ENCODE measurements at regions not wholly inside any gene's neighbourhood (a gene's known extent, or its start where the extent isn't known, plus 50 kb on each side); places are given as distances from the start of the nearest gene placed in this dataset.
"Not testable (repeated sequence)": the region's sequence is repeated elsewhere in the genome, so short reads cannot be mapped to it uniquely, and the experiment has no call there.

DNA sequence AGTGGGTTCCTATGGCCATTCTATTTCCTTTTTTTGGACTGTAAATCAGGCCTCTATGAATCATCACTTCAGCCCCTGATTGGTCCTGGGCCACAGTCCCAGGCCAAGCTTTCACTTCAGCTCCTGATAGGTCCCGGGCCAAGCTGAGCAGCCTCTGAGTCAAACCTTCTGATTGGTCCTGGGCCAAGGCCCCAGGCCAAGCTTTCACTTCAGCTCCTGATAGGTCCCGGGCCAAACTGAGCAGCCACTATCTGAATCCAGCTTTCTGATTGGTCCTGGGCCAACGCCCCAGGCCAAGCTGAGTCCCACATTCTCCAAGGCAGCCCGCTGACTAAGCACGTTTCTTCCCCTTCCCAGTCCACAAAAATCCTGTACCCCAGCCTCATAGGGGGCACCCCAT is 1972.9 kb upstream of the ACO1 start:
- intact Hi-C loops (cut with micrococcal nuclease), result no loop called here

DNA sequence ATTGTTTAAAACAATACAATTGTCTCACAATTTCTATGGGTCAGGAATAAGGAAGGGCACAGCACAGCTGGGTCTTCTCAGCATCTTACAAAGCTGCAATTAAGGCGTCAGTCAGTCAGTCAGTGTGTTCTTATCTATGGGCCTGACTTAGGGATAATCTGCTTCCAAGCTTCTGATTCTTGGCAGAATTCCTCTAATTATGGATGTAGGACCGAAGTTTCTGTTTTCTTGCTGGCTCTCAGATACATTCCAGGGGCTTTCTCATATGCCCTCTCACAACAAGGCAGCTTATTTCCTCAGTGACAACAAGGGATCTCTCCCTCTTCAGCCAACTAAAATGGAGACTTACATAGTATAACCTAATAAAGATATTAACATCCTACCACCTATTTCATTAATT is 1925.3 kb upstream of the ACO1 start:
- intact Hi-C loops (cut with micrococcal nuclease), result no loop called here

DNA sequence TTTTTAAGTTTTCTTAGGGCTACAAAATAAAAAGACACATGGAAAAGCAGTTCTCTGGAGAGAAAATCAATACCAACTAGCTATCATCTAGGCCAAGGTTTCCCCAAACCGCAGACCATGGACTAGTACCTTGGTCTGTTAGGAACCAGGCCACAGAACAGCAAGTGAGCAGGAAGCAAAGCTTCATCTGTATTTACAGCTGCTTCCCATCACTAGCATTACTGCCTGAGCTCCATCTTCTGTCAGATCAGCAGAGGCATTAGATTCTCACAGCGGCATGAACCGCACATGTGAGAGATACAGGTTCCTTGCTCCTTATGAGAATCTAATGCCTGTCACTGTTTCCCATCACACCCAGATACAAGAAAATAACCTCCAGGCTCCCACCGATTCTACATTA is 1907.6 kb upstream of the ACO1 start:
- intact Hi-C loops (cut with micrococcal nuclease), result no loop called here

DNA sequence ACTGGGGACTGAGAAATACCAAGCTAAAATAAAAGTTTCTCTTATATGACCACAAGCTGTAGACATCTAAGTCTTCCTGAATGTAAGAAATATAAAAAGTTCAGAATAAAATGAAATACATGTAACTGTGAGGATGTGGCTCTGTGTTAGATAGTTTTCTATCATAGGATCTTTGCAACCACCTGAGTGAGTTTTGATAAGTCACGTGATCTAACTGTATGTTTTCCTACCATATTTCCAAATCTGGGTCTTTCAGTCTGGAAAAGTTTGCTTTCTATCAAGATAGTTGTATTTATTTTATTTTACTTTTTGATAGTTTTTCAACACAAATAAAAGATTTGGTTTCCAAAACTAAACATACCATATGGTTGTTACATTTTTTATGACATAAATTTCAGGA is 1905.8 kb upstream of the ACO1 start:
- intact Hi-C loops (cut with micrococcal nuclease), result no loop called here

DNA sequence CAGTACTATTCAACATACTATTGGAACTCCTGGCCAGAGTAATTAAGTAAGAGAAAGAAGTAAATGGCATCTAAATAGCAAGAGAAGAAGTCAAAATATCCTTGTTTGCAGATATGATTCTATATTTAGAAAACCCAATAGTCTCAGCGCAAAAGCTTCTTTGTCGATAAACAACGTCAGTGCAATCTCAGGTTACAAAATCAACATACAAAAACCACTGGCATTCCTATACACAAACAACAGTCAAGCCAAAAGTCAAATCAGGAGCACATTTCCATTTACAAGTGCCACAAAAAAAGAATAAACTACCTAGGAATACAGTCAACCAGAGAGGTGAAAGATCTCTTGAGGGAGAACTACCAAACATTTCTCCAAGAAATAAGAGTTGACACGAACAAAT is 1901.9 kb upstream of the ACO1 start:
- intact Hi-C loops (cut with micrococcal nuclease), result no loop called here

DNA sequence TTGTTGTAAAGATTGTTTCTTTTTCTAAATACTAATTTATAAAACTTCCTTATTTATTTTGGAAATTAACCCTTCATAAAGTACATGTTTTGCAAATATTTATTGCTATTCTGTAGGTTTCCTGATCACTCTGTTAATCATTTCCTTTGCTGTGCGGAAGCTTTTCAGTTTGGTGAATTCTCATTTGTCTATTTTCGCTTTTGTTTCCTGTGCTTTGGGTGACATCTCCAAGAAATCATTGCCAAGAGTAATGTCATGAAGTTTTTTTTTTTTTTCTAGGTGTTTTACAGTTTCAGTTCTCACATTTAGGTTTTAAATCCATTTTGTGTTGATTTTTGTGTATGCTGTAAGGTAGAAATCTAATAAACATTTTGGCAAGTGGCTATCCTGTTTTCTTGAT is 1899.8 kb upstream of the ACO1 start:
- intact Hi-C loops (cut with micrococcal nuclease), result no loop called here

DNA sequence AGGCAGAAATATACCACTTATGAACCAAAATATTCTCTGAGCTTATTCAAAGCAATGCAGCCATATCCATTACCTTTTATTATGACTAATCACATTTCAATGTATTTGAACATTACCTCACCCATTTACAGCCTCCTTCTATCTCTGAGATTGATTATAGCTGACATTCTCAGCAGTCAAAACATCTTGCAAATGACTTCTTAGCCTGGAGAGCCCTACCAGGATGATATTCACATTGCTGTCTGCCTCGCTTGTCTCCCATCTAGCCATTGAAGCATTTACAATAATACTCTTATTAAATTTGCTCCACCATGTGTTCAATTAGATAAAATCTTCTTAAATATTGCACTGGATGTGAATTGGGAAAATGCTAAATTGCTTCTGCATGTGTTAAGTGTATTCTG is 1879.9 kb upstream of the ACO1 start:
- intact Hi-C loops (cut with micrococcal nuclease), result no loop called here

DNA sequence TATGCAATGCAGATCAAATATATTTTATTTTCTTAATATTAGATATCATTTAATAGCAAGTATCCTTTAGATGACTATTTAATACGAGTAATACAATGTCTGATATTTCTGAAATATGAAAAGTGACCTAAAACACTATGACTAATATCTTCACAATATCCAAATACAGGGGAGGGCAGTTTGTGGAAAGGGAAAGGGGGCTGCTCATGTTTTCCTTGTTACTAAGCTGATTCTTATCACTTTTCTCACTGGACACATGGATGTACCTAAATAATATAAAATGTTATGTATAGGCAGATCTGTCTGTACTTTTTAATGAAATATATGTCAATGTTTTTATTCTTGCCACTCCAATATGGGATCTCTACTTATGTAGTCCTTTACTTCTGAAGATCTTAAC is 1879.1 kb upstream of the ACO1 start:
- intact Hi-C loops (cut with micrococcal nuclease), result no loop called here

DNA sequence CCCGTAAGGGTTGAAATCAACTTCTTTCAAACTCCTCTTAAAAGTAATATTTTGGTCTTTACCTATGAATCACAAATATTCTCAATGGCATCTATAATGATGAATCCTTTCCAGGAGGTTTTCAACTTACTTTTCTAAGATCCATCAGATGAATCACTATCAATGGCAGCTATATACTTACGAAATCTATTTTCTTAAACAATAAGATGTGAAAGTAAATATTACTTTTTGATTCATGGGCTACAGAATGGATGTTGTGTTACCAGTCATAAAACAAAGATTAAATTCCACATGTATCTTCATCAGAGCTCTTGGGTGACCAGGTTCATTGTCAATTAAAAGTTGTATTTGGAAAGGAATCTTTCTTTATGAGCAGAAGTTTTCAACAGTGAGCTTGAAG is 1877.7 kb upstream of the ACO1 start:
- intact Hi-C loops (cut with micrococcal nuclease), result no loop called here

DNA sequence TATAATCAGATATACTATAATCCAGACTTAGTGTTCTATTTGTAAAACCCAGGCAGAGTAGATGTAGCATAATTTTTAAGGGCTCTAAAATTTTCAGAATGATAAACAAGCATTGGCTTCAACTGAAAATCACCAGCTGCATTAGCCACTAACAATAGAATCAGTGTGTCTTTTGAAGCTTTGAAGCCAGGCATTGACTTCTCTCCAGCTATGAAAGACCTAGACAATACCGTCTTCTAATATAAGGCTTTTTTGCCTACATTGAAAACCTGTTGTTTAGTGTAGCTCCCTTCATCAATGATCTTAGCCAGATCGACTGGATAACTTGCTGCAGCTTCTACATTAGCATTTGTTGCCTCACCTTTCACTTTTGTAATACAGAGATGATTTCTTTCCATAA is 1877.3 kb upstream of the ACO1 start:
- intact Hi-C loops (cut with micrococcal nuclease), result no loop called here

DNA sequence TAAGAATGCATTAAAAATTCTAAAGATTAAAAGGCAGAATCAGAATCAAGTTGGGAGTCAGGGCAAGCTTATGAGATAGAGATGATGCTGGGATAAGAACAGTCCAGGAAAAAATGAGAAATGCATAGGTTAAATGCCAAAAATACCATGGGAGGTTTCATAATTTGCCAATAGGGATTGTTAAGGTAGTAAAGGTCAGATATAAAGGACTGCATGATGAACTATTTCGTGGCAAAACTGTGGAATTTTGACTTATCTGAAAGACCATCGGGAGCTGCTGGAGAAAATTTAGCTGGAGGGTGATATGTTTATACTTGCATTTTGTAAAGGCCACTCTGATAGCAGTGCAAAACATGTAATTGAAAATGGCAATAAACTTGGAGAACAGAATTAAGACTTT is 1872.8 kb upstream of the ACO1 start:
- intact Hi-C loops (cut with micrococcal nuclease), result no loop called here

DNA sequence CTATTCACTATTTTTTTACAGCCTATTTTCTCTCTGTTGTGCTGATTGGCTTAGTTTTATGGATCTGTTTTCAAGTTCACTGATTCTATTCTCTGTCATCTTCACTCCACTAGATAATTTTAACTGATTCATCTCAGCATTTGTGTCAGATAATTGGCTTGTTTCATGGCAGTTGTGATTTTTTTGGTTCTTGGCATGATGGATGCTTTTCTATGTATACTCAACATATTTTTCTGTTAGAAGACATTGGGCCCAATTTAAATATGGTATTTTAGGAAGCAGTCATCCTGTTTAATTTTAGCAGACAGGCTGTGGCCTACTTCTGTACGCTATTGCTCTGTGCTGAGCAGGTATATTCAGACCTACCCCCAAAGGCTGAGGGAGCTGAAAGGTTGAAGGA is 1865.3 kb upstream of the ACO1 start:
- intact Hi-C loops (cut with micrococcal nuclease), result no loop called here

DNA sequence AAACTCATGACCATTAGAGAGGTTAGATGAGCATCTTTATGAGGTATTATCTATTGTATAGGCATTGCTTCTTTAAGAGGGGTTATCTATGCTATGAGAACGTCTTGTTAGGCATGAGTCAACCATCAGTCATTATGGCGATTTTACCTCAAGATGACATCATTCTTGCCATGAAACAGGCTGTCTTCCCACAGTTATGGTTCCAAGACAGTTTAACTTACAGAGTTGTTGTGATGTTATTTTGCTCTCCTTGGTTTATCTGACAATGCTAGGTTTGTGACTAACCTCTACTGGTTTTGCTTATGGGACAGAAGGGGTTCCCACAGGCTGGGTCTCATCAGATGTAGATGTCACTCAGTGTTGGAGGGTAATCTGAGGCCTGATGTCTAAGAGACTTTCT is 1864.7 kb upstream of the ACO1 start:
- intact Hi-C loops (cut with micrococcal nuclease), result loop anchor here (10.0 kb wide), 1 partner anchor 65 kb away; no protein-coding TSS in a partner anchor

DNA sequence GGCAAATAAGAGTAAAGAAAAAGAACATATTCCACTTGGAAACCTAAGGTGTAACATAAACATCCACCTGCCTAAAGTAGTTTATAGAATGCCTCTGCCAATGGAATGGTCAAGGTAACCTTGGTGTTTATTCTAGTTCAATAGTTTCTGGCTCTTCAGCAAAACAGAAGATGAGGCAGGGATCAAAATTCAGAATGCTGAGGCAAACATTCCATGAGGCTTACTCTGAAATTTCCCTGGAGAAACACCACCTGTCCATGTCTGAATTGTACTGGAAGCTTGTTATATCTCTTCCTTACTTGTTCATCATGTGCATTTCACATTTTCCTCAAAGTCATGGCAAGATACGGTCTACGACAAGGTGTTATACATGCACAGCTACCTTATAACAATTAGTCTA is 1862.4 kb upstream of the ACO1 start:
- intact Hi-C loops (cut with micrococcal nuclease), result loop anchor here (10.0 kb wide), 1 partner anchor 63 kb away; no protein-coding TSS in a partner anchor

DNA sequence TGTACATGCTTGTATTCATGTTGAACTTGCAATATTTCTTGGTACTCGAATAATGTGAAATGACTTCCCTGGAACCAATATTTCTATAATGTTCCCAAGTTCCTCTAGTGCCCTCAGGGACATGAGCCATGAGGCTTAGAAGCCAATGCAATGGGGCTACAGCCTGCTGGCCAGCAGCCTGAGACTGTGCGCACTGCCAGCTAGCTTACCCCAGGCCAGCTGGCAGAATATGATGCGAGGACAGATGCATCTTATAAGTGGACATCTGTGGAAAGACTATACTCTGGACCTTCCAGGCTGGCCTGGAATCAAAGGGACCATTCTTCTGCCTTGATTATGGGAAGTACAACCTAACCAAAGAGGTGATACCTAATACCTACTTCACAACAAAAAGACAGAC is 1862.0 kb upstream of the ACO1 start:
- intact Hi-C loops (cut with micrococcal nuclease), result loop anchor here (10.0 kb wide), 1 partner anchor 62 kb away; no protein-coding TSS in a partner anchor

DNA sequence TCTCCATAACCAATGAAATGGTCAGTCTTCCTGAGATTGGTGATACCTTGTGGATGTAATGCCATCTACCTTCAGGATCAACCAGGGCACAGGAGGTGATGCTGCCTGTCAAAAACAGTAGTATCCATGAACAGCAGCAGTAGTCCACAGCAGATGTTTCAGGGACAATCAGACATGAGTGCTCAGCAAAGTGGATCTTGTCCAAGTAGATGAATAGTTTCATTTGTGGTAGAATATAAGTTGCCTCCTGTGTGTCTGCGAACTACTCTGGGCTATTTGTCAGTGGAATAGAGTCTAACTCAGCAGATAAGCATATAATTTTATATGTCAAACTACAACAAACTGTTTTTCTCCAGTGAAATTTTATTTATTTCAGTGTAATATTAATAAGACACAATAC is 1860.1 kb upstream of the ACO1 start:
- intact Hi-C loops (cut with micrococcal nuclease), result loop anchor here (10.0 kb wide), 1 partner anchor 60 kb away; no protein-coding TSS in a partner anchor

DNA sequence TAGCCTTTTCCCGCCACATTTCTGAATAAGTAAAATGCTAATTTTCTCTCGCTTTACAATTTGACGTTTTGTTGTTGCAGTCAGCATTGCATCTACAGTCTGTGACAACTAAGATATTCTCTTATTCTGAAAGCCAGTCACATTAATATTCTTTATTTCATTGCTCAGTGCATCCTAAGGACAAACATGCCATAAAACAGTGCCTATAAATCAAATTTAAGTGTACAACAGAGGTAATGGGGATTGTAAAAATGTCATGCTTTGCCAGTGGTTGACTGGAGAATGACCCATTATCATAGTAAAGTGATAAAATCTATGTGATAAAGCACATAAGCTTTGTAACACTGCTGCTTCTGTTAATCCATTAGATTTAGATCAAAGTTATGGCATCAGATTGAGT is 1850.0 kb upstream of the ACO1 start:
- intact Hi-C loops (cut with micrococcal nuclease), result no loop called here

DNA sequence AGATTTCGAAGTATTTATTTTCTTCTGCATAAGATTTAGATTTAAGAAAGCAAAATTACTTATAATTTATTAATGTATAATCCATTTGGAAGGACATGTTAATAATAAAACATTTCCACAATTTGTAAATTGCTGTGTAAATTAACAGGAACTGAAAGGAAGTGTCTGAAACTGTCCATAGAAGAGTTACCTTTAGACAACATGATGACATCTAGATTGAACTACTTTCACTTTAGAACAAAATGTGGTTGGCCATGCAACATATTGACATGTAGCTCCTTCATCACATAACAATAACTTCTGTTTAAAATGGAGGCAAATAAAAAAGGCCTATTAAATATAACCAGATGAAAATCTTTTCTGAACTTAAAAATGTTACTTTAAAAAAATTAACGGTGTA is 1849.5 kb upstream of the ACO1 start:
- intact Hi-C loops (cut with micrococcal nuclease), result no loop called here

DNA sequence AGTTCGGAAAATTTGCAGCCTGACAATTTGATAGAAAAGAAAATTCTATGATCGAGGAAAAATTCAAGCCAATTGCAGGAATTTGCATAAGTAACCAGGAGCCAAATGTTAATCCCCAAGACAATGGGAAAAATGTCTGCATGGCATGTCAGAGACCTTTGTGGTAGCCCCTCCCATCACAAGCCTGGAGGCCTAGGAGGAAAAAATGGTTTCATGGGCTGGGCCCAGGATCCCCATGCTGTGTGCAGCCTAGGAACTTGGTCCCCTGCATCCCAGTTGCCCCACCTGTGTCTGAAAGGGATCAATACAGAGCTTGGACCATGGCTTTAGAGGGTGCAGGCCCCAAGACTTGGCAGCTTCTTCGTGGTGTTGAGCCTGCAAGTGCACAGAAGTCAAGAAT is 1847.9 kb upstream of the ACO1 start:
- intact Hi-C loops (cut with micrococcal nuclease), result no loop called here

DNA sequence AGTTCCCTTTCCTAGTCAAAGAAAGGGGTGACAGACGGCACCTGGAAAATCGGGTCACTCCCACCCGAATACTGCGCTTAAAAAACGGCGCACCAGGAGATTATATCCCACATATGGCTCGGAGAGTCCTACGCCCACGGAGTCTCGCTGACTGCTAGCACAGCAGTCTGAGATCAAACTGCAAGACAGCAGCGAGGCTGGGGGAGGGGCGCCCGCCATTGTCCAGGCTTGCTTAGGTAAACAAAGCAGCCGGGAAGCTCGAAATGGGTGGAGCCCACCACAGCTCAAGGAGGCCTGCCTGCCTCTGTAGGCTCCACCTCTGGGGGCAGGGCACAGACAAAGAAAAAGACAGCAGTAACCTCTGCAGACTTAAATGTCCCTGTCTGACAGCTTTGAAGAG is 1844.7 kb upstream of the ACO1 start:
- intact Hi-C loops (cut with micrococcal nuclease), result not testable (repeated sequence)

DNA sequence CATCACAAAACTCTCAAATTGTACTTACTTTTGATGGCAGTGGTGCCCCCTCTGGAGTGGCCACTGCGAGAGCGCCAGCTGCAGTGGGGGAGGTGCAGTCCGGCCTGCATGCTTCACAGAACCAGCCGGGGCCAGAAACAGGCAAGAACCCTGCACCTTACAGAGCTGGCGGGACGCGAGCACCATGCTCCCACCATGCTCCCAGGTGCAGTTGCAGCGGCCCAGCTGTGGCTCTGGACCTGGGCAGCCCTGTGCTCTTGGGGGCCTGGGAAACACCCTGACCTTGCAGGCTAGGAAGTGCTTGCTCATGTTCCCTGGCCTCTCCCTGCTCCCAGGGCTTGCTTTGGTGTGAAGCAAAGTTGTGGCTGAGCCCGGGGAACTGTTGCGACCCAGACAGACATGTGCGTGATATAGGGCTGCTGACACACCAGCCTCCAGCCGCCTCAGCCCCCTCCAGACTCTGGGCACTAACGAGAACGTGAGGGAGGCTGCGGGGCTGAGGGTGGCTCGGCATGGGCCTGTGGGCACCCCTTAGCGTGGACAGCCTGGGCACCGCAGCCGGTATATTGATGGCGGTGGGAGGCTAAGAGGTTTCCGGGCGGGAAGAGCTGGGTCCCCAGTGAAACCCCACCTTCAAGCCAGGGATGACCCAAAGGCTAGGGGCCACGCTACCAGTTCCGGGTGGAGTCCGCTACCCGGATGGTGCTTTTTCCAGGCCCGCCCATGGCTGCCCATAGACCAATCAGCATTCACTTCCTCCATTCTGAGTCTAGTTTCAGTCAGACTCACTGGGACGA is 1809.9 kb upstream of the ACO1 start:
- intact Hi-C loops (cut with micrococcal nuclease), result no loop called here

DNA sequence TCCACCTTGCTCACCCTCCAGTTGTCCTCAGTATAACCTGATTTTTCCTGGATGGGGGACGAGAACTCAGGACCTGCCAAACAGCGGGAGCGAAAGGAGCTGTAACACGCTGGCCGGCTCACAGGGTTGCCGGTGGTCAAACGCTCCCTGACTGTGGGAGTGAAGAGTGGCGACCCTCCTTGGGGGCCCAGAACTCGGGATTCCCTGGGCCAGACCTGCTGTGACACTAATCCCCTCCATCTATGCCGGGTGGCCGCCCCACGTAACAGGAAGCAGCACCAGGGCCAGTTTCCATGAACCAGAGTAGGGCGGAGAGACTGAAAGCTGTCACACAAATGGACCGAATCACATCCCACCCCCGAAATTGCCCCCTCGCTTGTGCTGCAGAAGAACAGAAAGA is 1809.2 kb upstream of the ACO1 start:
- intact Hi-C loops (cut with micrococcal nuclease), result no loop called here

DNA sequence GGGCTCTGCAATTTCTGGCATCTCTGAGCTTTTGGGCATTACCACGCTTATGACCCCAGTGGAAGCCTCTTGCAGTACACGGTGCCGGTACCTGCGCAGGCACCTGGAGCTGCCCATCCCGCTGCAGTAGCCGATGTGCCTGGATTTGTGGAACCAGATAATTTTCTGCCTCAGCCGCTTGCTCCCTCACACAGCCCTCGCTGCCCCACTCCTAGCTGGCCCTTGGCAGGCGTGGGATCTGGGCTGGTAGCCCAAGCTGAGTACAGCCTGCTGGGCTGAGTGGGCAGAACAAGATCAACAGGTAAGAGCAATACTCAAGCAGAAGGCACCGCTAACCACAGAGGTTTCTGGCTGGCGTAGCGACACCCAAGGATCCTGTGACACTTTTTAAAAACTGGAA is 1808.8 kb upstream of the ACO1 start:
- intact Hi-C loops (cut with micrococcal nuclease), result no loop called here
